ENCODE measurements at regions not wholly inside any gene's neighbourhood (a gene's known extent, or its start where the extent isn't known, plus 50 kb on each side); places are given as distances from the start of the nearest gene placed in this dataset.

GRCh38 chr5:79875230-79875629 lies 115.8 kb downstream of the MTX3 start:
- no peak for TF ChIP-seq SIN3A (IDR thresholded peaks at IDR 0.05; ENCODE audit: low read depth)
- no peak for TF ChIP-seq CTCF (IDR thresholded peaks at IDR 0.05 in 2 of 3, conservative IDR thresholded peaks at IDR 0.05 in 1 of 3; ENCODE audit: borderline replicate concordance in 1 of 3, insufficient read depth in 1 of 3, low read depth in 2 of 3, low read length in 2 of 3)
- no peak for TF ChIP-seq POLR2A (IDR thresholded peaks at IDR 0.05; ENCODE audit: borderline replicate concordance, extremely low read depth, insufficient read depth, insufficient read length)
- no peak for TF ChIP-seq MAX (IDR thresholded peaks at IDR 0.05)
- no peak for TF ChIP-seq EZH2 (IDR thresholded peaks at IDR 0.05)
- TF ChIP-seq YY1 (IDR thresholded peaks at IDR 0.05; ENCODE audit: extremely low read depth, insufficient replicate concordance, low read depth, low read length) = no peak
- TF ChIP-seq EZH2phosphoT487 (IDR thresholded peaks at IDR 0.05; ENCODE audit: borderline replicate concordance) = no peak
